HG03457 (cell line): ENCODE measurements at regions not wholly inside any gene's neighbourhood (a gene's known extent, or its start where the extent isn't known, plus 50 kb on each side); places are given as distances from the start of the nearest gene placed in this dataset.
"Not testable (repeated sequence)": the region's sequence is repeated elsewhere in the genome, so short reads cannot be mapped to it uniquely, and the experiment has no call there.

Experiments used
- ATAC-seq: cut with Tn5 transposase; IDR thresholded peaks from one replicate; pipeline ENCODE4 v1.9.1; 2021; ENCODE audit warnings: moderate number of reproducible peaks; ENCODE audit not compliant: unreplicated experiment

DNA sequence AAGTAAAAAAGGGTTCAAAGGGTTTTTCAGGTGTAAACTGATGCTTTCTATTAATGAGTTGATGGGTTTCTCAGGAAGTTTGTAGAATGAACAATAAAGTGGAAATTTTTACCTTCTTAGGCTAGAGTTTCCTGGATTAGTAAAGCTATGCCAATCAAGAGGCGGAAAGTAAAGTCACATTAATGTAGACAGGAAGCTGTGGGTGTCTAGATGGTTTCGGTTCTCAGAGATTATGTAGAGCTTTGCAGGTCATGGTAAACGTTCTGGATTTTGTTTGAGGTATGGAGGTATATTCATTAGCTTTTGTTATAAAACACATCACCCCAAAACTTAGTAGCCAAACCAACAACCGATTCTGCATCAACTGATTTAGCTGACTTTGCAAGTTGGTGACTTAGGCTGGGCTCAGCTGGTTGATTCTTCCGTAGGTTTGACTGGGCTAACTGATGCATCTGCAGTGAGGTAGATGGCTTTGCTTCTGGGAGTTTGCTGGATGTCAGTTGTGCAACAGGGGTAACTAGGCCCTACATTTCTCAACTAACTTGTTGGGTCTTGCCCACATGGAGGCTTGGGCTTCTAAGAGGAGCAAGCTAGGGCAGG lies 273.8 kb downstream of the MSX2 start:
- ATAC-seq, result no peak

DNA sequence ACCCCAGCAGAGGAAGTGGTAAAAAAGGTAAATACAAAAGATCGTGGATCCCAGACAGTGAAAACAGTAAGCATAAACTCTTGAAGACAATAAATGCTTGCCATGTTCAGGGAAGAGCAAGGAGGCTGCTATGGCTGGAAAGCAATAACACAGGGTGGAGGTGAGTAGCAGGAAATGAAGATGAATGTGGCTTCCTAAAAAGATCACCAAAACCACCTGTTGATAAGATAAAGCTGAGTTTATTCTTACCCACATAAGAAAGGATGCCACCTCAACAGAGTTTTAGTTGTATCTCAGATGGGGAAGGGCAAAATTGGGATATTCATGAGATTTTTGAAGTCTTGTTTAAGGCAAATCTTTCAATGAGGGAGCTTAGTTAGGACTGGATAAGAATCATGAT lies 273.3 kb downstream of the MSX2 start:
- ATAC-seq, result no peak

DNA sequence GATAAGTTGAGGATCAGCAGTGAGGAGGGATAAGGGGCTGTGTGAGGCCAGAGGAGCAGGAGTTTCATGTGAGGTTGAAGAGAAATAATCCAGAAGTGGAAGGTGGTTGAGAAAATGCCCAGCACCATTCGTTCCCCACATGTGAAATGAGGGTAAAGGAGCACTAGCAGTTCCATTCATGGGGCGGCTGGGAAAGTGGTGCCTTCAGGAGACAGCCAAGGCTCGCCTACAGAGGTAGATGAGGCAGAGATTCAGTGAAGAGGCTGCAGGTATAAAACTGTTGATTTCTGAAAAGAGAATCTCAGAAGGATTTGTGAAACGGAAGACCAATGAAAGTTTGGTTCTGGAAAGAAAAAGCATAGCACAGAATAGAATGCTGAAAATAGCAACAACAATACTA lies 272.6 kb downstream of the MSX2 start:
- ATAC-seq, result no peak

DNA sequence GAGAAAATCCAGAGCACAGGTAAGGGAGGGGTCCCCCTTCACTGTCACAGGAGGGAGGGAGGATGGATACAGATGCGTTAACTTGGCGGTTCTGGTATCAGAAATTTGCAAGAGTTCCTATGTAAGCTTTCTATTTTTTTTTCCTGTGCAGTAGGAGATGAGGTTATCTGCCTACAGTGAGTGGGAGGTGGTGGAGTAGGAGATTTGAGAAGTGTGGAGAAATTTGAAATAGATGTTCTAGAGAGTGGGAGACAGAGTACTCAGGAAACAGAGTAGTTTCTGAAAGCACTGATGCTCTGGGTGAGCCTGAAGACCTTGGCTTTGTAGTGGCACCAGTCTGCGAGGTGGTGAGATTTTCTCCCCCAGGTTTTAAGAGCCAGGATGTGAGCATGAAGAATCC lies 271.4 kb downstream of the MSX2 start:
- ATAC-seq, result no peak

DNA sequence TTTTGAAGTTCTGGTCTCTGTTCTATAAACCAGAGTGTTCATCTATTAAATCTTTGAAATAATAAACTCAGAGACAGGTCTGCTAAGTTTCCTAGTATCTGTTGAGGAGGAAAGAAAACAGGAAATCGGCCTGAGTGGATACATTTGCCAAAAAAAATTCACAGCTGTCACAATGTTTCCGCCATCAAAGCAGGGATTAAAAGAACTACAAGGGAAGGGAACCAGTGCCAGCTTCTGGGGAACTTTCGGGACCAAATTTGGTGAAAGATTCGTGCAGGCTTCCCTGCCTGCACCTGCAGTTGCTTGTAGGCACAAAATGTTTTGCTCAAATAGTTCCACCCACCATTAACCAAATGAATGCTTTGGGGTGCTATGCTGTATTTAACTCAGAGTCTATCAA lies 267.5 kb downstream of the MSX2 start:
- ATAC-seq, result no peak

DNA sequence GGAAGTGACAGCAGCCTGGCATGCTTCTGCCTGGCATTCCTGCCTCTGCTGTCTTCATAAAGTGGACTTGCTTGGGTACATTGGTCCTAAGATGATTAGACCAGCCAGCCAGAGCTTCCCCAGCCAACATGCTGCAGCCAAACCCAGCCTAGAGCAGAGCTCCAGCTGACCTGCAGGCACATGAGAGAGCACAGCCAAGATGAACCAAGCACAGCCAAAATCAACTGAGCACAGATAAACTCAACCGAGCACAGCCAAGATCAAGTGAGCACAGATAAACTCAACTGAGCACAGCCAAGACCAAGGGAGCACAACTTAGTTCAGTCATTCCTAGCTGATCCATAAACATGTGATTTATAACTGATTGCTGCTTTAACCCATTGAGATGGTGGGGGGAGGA lies 266.5 kb downstream of the MSX2 start:
- ATAC-seq, result no peak

DNA sequence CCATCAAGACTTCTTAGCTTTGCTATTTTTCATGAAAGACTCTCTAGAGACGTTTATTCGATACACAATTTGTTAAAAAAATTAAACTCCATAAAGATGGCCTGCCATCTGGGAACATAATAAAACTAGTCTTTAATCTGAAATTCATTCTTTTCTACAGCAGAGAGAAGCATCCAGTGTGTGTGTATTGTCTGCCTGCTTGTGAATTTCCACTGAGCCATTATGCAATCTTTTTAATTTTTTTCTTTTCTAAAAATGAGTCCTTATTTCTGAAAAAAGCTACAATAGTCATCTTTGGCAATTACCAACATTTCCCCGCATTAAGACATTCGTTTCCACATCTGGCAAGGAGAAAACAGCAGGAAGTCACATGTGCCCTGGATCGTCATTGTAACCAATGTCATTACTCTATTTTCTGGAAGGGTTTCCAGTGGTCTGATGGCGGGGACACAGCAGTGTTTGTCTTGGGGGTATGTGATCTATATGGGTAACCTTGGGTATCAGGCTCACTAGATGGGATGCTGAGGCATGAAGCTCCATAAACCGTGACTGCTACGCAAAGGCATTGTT lies 263.1 kb downstream of the MSX2 start:
- no peak for ATAC-seq

DNA sequence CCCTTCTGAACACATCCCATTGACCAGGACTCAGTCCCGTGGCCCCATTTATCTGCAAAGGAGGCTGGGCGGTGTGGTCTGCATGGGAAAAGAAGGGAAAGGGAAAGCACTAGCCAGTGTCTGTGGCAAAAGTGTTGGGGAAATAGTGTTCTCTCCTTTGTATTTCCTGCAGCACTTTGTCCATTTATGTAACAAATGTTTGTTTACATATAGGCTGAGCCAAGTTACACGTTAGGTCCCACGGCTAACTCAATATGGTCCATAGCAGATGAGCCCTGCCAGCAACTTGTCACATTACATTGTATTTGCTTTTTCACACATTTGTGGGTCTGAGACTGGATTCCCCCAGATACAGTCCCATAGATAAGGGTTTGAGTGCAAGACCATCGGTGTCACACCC lies 260.5 kb downstream of the MSX2 start:
- no peak for ATAC-seq

DNA sequence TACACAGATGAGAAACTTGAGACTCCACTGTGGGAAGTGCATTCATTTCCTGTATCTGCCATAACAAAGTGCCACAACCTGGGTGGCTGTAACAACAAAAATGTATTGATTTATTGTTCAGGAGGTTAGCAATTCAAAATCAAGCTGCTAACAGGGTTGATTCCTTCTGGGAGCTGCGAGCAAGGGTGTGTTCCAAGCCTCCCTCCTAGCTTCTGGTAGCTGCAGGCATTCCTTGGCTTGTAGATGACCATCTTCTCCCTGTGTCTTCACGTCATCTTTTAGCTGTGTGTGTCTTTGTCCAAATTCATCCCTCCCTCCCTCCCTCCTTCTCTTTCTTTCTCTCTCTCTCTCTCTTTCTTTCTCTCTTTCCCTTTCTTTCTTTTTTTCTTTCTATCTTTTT lies 258.1 kb downstream of the MSX2 start:
- no peak for ATAC-seq

DNA sequence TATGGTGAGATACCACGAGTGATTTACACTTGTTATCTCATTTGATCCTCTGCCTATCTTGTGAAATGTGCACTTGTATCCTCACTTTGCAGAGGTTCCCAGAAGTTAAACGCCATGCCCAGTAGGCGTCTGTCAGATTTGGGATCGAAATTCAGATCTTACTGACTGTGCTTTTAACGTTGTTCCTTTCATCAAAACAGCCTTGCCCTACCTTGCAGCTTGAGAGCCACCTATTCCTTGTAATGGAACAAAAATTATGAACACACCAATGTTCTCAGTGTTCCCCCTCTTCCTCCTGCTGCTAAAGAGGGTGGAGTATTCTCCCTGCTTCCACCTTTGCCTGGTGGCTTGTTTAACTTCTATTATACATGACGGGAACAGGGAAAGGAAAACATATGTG lies 257.0 kb downstream of the MSX2 start:
- no peak for ATAC-seq

DNA sequence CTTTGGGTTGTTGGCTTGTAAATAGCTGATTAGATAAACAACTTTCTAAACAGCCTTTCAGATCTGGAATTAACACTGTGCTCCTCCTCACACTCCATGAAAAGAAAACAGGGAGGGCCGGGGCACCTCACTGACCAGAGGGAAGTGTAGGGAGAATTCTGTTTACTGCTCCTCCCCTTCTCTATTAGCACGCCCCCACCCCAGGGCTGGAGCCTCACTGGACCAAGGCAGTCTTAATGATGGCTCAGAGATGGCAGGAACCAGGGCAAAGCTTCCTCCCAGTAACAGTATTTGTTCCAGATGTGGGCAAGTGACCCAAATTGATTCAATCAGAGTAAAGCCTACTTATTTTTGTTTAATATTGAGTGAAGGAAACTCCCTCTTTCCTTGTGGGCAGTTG lies 256.6 kb downstream of the MSX2 start:
- ATAC-seq, result no peak

DNA sequence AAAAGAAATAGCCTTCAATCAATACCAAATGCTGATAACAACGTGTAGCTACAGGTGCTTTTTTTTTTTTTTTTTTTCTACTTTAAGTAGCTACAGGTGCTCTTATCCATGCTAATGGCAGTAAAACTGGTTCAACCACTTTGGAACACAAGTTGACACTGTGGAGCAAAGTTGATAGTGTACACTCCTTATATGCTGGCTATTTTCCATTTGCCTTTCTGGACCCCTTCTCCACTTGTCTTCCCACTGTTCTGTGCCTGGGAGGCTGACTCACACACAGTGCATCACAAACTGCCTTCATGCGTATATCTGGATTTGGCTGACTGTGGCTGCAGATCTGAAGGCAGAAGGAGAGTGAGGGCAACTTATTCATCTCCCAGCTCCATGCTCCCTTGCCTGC lies 247.9 kb downstream of the MSX2 start:
- ATAC-seq, result no peak

DNA sequence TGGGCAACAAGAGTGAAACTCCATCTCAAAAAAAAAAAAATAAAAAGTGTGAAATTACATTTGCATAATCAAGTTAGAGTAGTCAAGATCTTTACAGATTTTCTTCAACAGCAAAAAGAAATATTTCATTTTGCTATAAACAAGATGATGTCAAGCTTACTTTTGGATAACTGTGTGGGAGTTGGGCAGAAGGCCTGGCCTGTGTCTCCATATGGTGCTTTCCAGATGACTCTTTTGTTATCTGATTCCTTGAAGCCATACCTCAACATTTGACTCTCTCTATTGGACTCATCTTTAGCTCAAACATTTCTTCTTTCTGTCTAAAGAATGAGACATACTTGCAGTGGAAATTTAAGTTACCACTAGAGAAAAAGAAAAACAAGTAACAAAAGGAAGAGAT lies 246.8 kb downstream of the MSX2 start:
- no peak for ATAC-seq

DNA sequence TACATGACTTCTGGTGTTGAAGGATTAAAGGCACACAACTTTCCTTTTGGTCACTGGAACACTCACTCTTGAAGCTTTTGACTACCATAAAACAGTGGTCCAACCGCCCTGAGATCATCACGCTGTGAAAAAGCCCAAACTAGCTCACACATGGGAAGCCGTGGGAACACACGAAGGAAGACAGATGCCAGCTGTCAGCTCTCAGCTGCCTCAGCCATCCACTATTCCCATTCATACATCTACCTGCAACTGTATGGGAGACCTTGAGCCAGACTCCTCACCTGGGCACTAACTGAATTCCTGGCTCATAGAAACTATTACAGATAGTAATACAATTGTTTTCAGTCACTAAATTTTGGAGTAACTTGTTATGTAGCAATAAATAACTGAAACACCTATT lies 246.1 kb downstream of the MSX2 start:
- ATAC-seq, result no peak

DNA sequence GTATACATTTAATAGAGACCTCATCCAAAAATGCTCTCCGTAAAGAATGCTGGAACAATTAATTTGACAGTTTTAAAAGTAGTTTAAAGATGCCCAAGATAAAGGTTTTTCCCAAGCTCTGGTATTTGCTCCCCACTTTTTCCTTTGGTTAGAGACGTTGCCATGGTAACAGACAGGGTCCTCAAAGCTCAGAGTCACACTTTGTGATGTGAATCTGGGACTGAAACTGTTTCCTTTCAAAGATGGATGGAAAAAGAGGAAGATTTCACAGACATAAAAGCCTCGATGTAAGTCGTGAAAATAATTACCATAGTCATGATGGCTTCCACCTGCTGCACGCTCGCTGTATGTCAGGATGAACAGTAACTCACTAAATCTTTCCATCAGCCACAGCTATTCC lies 229.5 kb downstream of the MSX2 start:
- ATAC-seq, result no peak

DNA sequence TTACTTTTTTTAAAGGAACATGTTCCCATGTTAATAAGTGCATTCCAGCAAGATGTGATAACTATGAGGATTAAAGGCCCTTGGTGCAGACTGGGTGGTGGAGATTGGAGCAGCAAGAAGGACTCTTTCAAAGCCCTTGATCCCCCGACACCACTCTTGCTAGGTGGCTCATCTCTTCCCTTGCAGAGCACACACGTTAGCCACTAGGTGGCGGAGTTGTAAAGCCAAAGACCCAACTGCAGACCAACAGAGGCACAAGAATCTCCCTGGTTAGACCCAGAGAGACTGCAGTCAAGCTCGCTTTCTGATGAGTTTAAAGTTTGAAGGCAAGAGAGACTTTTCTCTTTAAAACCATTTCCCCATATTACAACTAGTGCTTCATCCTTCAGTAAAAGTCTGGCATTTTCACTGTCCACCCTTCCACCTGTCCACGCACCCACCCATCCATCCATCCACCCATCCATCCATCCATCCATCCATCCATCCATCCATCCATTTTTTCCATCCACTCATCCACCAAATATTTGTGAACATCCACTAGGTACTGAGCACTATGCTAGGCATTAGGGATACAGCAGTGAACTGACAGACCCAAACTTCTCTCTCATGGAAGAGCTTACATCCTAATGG lies 226.9 kb downstream of the MSX2 start:
- ATAC-seq, result peak; percentile 61

DNA sequence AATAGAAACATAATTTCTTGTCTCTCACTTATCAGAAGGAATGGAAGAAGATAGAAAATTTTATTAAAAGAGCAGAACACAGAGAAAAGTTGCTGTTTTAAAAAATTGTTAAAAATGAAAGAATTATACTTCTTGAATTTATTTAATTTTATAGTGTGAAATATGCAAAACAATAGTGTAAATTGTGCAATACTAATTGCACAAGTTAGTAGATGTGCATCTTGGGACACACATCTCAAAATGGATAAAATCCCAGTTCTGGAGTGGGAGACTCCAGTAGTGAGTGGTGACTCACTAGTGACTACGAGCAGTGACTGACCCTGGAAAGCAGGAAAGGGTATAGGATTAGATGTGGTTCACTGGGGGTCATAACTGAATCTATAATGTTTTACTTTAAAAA lies 223.2 kb downstream of the MSX2 start:
- no peak for ATAC-seq

DNA sequence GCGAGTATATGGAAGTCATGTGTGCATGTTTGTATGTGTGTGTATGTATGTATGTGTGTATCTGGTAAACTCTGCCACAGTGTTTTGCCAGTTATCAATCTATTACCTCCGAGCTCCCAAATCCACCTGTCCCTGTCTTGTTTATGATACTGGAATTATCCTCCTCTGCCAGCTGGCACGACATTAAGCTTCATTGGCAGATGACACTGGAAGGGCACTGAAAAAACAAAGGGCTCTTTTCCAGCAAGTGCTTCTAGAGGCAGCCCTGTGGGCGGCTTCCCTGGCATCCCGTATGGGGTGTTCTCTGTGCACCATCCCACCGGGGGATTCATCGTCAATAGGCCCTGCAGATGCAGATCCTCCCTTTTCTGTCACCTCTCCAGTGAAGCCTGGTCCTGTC lies 221.5 kb downstream of the MSX2 start:
- no peak for ATAC-seq

DNA sequence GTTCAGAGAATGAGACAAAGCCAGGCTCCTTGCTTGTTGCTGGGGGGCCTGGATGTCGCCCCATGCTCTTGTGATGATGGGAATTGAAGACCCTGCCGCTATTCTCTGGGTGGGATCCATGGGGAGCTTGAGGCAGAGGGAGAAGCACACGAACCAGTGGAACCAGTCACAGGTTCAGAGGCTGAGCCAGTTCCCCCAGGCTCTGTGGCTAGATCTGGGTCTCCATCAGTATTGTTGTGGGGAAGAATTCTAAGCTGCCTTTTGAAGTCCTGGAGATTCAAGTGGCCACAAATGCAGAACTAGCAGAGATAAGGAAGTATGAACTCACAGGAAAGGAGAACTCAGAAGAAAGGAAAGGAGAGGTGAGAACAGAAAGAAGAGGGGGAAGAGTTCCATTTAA lies 219.4 kb downstream of the MSX2 start:
- ATAC-seq, result no peak

DNA sequence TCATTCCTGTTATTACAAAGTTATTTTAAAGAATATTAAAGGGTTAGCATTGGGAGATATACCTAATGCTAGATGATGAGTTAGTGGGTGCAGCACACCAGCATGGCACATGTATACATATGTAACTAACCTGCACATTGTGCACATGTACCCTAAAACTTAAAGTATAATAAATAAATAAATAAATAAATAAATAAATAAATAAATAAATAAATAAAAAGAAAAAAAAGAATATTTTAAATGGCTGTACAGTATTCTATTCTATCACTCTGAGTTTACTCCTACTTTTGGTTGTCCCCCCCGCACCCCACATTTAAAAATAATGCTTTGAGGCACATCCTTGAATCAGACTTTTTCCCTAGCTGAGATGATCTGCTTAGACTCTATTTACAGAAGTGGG lies 218.6 kb downstream of the MSX2 start:
- not testable (repeated sequence) for ATAC-seq

DNA sequence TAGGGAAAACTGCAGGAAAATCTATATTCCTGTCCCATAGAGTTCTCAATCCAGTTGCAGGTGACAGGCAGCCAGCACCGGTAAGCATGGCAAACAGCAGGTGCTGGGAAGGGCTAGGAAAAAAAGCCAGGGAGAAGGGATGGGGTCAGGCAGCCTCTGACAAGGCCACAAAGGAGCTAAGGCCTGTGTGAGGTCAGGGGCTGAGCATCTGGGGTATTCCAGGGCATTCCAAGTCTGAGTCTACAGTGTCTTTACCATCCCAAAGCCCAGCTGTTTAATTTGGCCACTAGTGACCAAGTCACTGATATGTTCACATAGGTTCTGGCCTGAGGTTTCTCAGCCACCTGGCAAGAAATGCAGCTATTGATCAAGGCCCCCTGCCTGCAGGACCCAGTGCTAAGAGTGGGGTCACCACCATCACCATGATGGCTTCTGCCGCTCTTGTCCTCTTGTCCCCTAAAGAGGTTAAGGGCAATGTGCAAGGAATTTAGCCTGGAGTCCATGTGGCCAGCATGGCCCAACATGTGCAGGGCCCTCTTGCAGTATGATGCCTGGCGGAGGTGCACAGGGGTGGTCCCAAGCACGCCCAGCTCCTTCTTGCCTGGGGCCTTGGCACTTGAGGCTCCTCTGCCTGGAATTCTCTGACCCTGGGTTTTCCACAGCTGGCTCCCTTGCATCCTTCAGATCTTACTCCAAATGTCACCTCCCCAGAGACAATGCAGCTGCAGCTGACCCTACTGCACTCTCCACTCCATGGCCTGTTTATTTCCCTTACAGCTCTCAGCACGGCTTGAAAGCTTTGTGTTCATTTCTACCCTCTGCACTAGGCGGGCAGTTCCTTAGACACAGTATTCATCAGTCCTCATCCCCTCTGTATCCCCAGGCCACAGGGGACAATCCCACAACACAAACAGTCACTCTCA lies 213.1 kb downstream of the MSX2 start:
- no peak for ATAC-seq
